ENCODE measurements at regions not wholly inside any gene's neighbourhood (a gene's known extent, or its start where the extent isn't known, plus 50 kb on each side); places are given as distances from the start of the nearest gene placed in this dataset.

GRCh38 chr4:34732176-34732950, 1512.0 kb downstream of the ARAP2 start:
- no peak overlapping the region for H3K4me3 ChIP-seq (ENCODE audit: low read length)
- DNase-seq (ENCODE audit: low read depth, low spot score), result no peak

- no peak for DNase-seq (ENCODE audit: low read depth, low spot score)
- H3K4me3 ChIP-seq (ENCODE audit: low read length), result no peak overlapping the region
These were observed 1511.0 kb downstream of the ARAP2 start for GRCh38 chr4:34733185-34733941.

GRCh38 chr4:34766935-34767334, 1477.4 kb downstream of the ARAP2 start:
- DNase-seq (ENCODE audit: low read depth, low spot score), result no peak
- no peak overlapping the region for H3K4me3 ChIP-seq (ENCODE audit: low read length)

- DNase-seq (ENCODE audit: low read depth, low spot score), result no peak
- no peak overlapping the region for H3K4me3 ChIP-seq (ENCODE audit: low read length)
These were observed 1476.9 kb downstream of the ARAP2 start for GRCh38 chr4:34767407-34767806.

- no peak for DNase-seq (ENCODE audit: low read depth, low spot score)
- H3K4me3 ChIP-seq (ENCODE audit: low read length), result no peak overlapping the region
These were observed 1472.7 kb downstream of the ARAP2 start for GRCh38 chr4:34771632-34772031.

- no peak overlapping the region for H3K4me3 ChIP-seq (ENCODE audit: low read length)
- DNase-seq (ENCODE audit: low read depth, low spot score), result no peak
These were observed 1454.2 kb downstream of the ARAP2 start for GRCh38 chr4:34790131-34790530.

- H3K4me3 ChIP-seq (ENCODE audit: low read length), result no peak overlapping the region
- no peak for DNase-seq (ENCODE audit: low read depth, low spot score)
These were observed 1453.1 kb downstream of the ARAP2 start for GRCh38 chr4:34791209-34791608.

GRCh38 chr4:34800953-34801352, 1443.4 kb downstream of the ARAP2 start:
- no peak for DNase-seq (ENCODE audit: low read depth, low spot score)
- H3K4me3 ChIP-seq (ENCODE audit: low read length), result no peak overlapping the region

GRCh38 chr4:34814266-34814665, 1430.0 kb downstream of the ARAP2 start:
- DNase-seq (ENCODE audit: low read depth, low spot score), result no peak
- H3K4me3 ChIP-seq (ENCODE audit: low read length), result no peak overlapping the region

- H3K4me3 ChIP-seq (ENCODE audit: low read length), result no peak overlapping the region
- no peak for DNase-seq (ENCODE audit: low read depth, low spot score)
These were observed 1419.8 kb downstream of the ARAP2 start for GRCh38 chr4:34824515-34824914.

- DNase-seq (ENCODE audit: low read depth, low spot score), result no peak
- no peak overlapping the region for H3K4me3 ChIP-seq (ENCODE audit: low read length)
These were observed 1417.7 kb downstream of the ARAP2 start for GRCh38 chr4:34826660-34827059.

- H3K4me3 ChIP-seq (ENCODE audit: low read length), result no peak overlapping the region
- DNase-seq (ENCODE audit: low read depth, low spot score), result no peak
These were observed 1398.4 kb downstream of the ARAP2 start for GRCh38 chr4:34845926-34846325.

GRCh38 chr4:34850421-34850820, 1393.9 kb downstream of the ARAP2 start:
- no peak for DNase-seq (ENCODE audit: low read depth, low spot score)
- H3K4me3 ChIP-seq (ENCODE audit: low read length), result no peak overlapping the region

GRCh38 chr4:34850968-34851367, 1393.3 kb downstream of the ARAP2 start:
- no peak for DNase-seq (ENCODE audit: low read depth, low spot score)
- no peak overlapping the region for H3K4me3 ChIP-seq (ENCODE audit: low read length)

- no peak for DNase-seq (ENCODE audit: low read depth, low spot score)
- no peak overlapping the region for H3K4me3 ChIP-seq (ENCODE audit: low read length)
These were observed 1392.9 kb downstream of the ARAP2 start for GRCh38 chr4:34851411-34851810.

- DNase-seq (ENCODE audit: low read depth, low spot score), result no peak
- no peak overlapping the region for H3K4me3 ChIP-seq (ENCODE audit: low read length)
These were observed 1389.9 kb downstream of the ARAP2 start for GRCh38 chr4:34854451-34854850.

- DNase-seq (ENCODE audit: low read depth, low spot score), result no peak
These were observed 1382.6 kb downstream of the ARAP2 start for GRCh38 chr4:34861666-34862065.

GRCh38 chr4:34878961-34879360, 1365.4 kb downstream of the ARAP2 start:
- no peak for DNase-seq (ENCODE audit: low read depth, low spot score)
- H3K4me3 ChIP-seq (ENCODE audit: low read length), result no peak overlapping the region

More at GRCh38 chr4:34861666-34862065, 1382.6 kb downstream of the ARAP2 start:
- H3K4me3 ChIP-seq (ENCODE audit: low read length), result no peak overlapping the region

GRCh38 chr4:34880246-34880645, 1364.1 kb downstream of the ARAP2 start:
- H3K4me3 ChIP-seq (ENCODE audit: low read length), result no peak overlapping the region
- DNase-seq (ENCODE audit: low read depth, low spot score), result no peak

GRCh38 chr4:34891892-34892291, 1352.4 kb downstream of the ARAP2 start:
- DNase-seq (ENCODE audit: low read depth, low spot score), result no peak

GRCh38 chr4:34893382-34893781, 1350.9 kb downstream of the ARAP2 start:
- H3K4me3 ChIP-seq (ENCODE audit: low read length), result no peak overlapping the region
- DNase-seq (ENCODE audit: low read depth, low spot score), result no peak

More at GRCh38 chr4:34891892-34892291, 1352.4 kb downstream of the ARAP2 start:
- no peak overlapping the region for H3K4me3 ChIP-seq (ENCODE audit: low read length)
